Esophagus muscularis mucosa (tissue), 4 donors: ENCODE measurements at regions not wholly inside any gene's neighbourhood (a gene's known extent, or its start where the extent isn't known, plus 50 kb on each side); places are given as distances from the start of the nearest gene placed in this dataset.

Experiments
- CTCF ChIP-seq, 3 experiments: fragments of 200-600 bp in 2 of 3; fragments of 450-650 bp in 1 of 3; sonication (generic) in 2 of 3; IDR thresholded peaks; one replicate each; pipeline ENCODE4 v1.5.1; 2017 to 2019; ENCODE audit warnings: antibody characterized with exemption in 3 of 3, mild to moderate bottlenecking in 2 of 3, moderate library complexity in 1 of 3
- EP300 ChIP-seq: sonication (generic); formaldehyde crosslinking; IDR thresholded peaks from one replicate; pipeline ENCODE4 v1.6.1; 2017; ENCODE audit warnings: antibody characterized with exemption
- POLR2A ChIP-seq: fragments of 450-650 bp; IDR thresholded peaks from one replicate; pipeline ENCODE4 v1.6.1; 2017; ENCODE audit warnings: antibody characterized with exemption, moderate library complexity, mild to moderate bottlenecking, low read depth
- POLR2AphosphoS5 ChIP-seq, 2 donors: sonication (generic); formaldehyde crosslinking; IDR thresholded peaks; one replicate each; pipeline ENCODE4 v1.6.1; 2017; ENCODE audit warnings: antibody characterized with exemption in 2 of 2

DNA sequence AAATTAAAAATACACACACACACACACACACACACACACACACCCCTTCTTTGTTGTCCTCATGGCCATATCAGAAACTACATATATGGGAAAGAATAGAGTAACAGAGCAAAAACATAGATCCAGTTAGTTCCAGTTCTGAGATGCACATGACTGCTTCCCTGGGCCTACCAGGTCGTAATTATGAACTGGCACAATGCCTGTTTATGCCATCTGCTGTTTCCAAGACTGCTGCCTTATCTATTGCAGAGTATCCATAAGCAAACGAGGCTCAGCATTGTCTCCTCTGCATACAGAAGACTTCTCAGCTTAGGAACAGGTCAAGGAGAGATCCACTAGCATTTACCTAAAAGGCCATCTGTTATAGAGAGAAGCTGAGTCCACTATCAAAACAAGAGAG is 789.0 kb downstream of the TECRL start:
- TF ChIP-seq CTCF (IDR thresholded peaks at IDR 0.05) (no peak), POLR2AphosphoS5 (IDR thresholded peaks at IDR 0.05) (no peak), POLR2A (no peak), EP300 (no peak)
